Keratinocyte (primary cell): ENCODE measurements at regions not wholly inside any gene's neighbourhood (a gene's known extent, or its start where the extent isn't known, plus 50 kb on each side); places are given as distances from the start of the nearest gene placed in this dataset.

Experiments used
- CTCF ChIP-seq, 3 experiments: IDR thresholded peaks in 1 of 3; conservative IDR thresholded peaks in 1 of 3; optimal IDR thresholded peaks in 1 of 3; 2 replicates in 2 of 3; 3 replicates in 1 of 3; pipeline versions ENCODE3 to v1.5.1; 2011; ENCODE audit warnings: low read length in 3 of 3, mild to moderate bottlenecking in 3 of 3, moderate library complexity in 2 of 3, control low read depth in 1 of 3, inconsistent platforms in 1 of 3; ENCODE audit not compliant: insufficient read depth in 2 of 3; ENCODE audit errors: extremely low read depth in 1 of 3
- EZH2 ChIP-seq: IDR thresholded peaks from one replicate; pipeline ENCODE4 v1.6.1; 2012; ENCODE audit warnings: inconsistent platforms, mild to moderate bottlenecking, low read length, moderate library complexity

DNA sequence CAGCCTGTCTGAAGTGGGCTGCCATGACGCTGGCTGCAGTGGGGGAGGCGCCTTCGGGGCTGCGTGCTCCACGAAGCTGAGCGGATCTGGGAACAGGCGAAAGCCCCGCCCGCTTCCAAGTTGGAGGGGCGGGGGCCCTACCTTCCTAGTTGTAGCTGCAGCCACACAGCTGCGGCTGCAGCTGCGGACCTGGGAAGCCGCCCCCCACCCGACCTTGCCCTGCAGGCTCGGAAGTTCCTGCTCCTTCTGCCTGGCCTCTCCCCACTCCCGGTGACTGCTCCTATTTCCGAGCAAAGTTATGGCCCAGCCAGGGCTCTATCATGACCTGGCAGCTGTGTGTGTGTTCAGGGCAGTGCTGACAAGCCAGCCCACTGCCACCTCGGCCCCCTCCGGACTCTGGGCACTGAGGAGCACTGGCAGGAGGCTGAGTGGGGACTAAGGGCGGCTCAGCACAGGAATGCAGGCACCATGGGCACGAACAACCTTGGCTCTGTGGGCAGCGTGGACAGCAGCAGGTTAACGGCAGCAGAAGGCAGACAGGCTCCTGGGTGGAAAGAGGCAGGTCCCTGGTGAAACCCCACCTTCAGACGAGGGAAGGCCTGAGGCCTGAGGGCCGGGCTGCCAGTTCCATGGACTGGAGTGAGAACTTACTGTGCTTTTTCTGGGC is 352.4 kb upstream of the TMCO5A start:
- TF ChIP-seq CTCF (optimal IDR thresholded peaks at IDR 0.05 in 1 of 3, IDR thresholded peaks at IDR 0.05 in 1 of 3, conservative IDR thresholded peaks at IDR 0.05 in 1 of 3; ENCODE audit: extremely low read depth in 1 of 3, insufficient read depth in 2 of 3, low read length in 3 of 3) (no peak), EZH2 (no peak)
